Skeletal muscle tissue (tissue), 3 donors: ENCODE measurements at regions not wholly inside any gene's neighbourhood (a gene's known extent, or its start where the extent isn't known, plus 50 kb on each side); places are given as distances from the start of the nearest gene placed in this dataset.

ENCODE experiments used
- H3K27ac ChIP-seq: one replicate; pipeline ENCODE4 v1.7.0; 2013; ENCODE audit warnings: mild to moderate bottlenecking, low read depth, low read length, inconsistent platforms
- H3K27me3 ChIP-seq, 3 donors: one replicate each; pipeline ENCODE4 v1.7.0; 2013; ENCODE audit warnings: low read length in 3 of 3; ENCODE audit not compliant: control insufficient read depth in 3 of 3, insufficient read depth in 3 of 3
- H3K36me3 ChIP-seq, 3 donors: one replicate each; pipeline ENCODE4 v1.7.0; 2013; ENCODE audit warnings: low read length in 3 of 3; ENCODE audit not compliant: control insufficient read depth in 3 of 3, insufficient read depth in 3 of 3
- H3K4me1 ChIP-seq, 3 donors: one replicate each; pipeline ENCODE4 v1.7.0; 2013; ENCODE audit warnings: low read length in 3 of 3, mild to moderate bottlenecking in 3 of 3; ENCODE audit not compliant: control insufficient read depth in 3 of 3, insufficient read depth in 3 of 3
- H3K4me3 ChIP-seq, 3 donors: one replicate each; pipeline ENCODE4 v1.7.0; 2013; ENCODE audit warnings: low read length in 3 of 3
- H3K9ac ChIP-seq, 3 donors: one replicate each; pipeline ENCODE4 v1.7.0; 2013; ENCODE audit warnings: low read length in 3 of 3, mild to moderate bottlenecking in 3 of 3, moderate library complexity in 2 of 3, low read depth in 1 of 3
- H3K9me3 ChIP-seq, 3 donors: one replicate each; pipeline ENCODE4 v1.7.0; 2013; ENCODE audit warnings: low read length in 3 of 3; ENCODE audit not compliant: control insufficient read depth in 3 of 3
- donor health status: Osteomylitis.

- H3K9ac ChIP-seq = no peak overlapping the region
- H3K4me3 ChIP-seq = no peak overlapping the region
- no peak overlapping the region for H3K27ac ChIP-seq
- H3K4me1 ChIP-seq = no peaks in the 10 kb centered on the region
- no peaks in the 10 kb centered on the region for H3K36me3 ChIP-seq
- no peaks in the 10 kb centered on the region for H3K9me3 ChIP-seq
- no peaks in the 10 kb centered on the region for H3K27me3 ChIP-seq
These were observed 55.3 kb upstream of the SFRP2 start for GRCh38 chr4:153844144-153844543.
